Gastroesophageal sphincter (tissue), 3 donors: ENCODE measurements at regions not wholly inside any gene's neighbourhood (a gene's known extent, or its start where the extent isn't known, plus 50 kb on each side); places are given as distances from the start of the nearest gene placed in this dataset.

Source experiments
- CTCF ChIP-seq, 4 experiments: fragments of 200-600 bp in 2 of 4; fragments of 450-650 bp in 2 of 4; sonication (generic) in 1 of 4; IDR thresholded peaks; one replicate each; pipeline ENCODE4 v1.5.1; 2017 to 2019; ENCODE audit warnings: antibody characterized with exemption in 4 of 4, mild to moderate bottlenecking in 2 of 4, moderate library complexity in 2 of 4
- EP300 ChIP-seq: sonication (generic); formaldehyde crosslinking; IDR thresholded peaks from one replicate; pipeline ENCODE4 v1.6.1; 2017; ENCODE audit warnings: antibody characterized with exemption, mild to moderate bottlenecking
- POLR2A ChIP-seq, 2 donors: fragments of 450-650 bp; IDR thresholded peaks; one replicate each; pipeline ENCODE4 v1.6.1; 2017; ENCODE audit warnings: antibody characterized with exemption in 2 of 2, mild to moderate bottlenecking in 2 of 2, moderate library complexity in 1 of 2

- TF ChIP-seq CTCF (IDR thresholded peaks at IDR 0.05) (no peak), POLR2A (IDR thresholded peaks at IDR 0.05) (no peak), EP300 (no peak)
These were observed 96.4 kb downstream of the DACT2 start for GRCh38 chr6:168223150-168223549.
